HG03159 (cell line): ENCODE measurements at regions not wholly inside any gene's neighbourhood (a gene's known extent, or its start where the extent isn't known, plus 50 kb on each side); places are given as distances from the start of the nearest gene placed in this dataset.

ENCODE experiments used
- ATAC-seq: cut with Tn5 transposase; IDR thresholded peaks from one replicate; pipeline ENCODE4 v1.9.1; 2021; ENCODE audit warnings: mild to moderate bottlenecking, moderate library complexity; ENCODE audit not compliant: unreplicated experiment

- no peak for ATAC-seq
These were observed 280.9 kb upstream of the FANCL start for GRCh38 chr2:58521803-58522554.

GRCh38 chr2:58520903-58521302, 279.8 kb upstream of the FANCL start:
- no peak for ATAC-seq

- ATAC-seq = no peak
These were observed 276.8 kb upstream of the FANCL start for GRCh38 chr2:58517881-58518280.

GRCh38 chr2:58516695-58517094, 275.6 kb upstream of the FANCL start:
- no peak for ATAC-seq

GRCh38 chr2:58515827-58516573, 274.9 kb upstream of the FANCL start:
- ATAC-seq = no peak

GRCh38 chr2:58514252-58514651, 273.1 kb upstream of the FANCL start:
- ATAC-seq = peak; percentile 55

- no peak for ATAC-seq
These were observed 271.8 kb upstream of the FANCL start for GRCh38 chr2:58512878-58513277.

GRCh38 chr2:58508006-58508405, 266.9 kb upstream of the FANCL start:
- no peak for ATAC-seq

GRCh38 chr2:58503918-58504317, 262.8 kb upstream of the FANCL start:
- ATAC-seq = no peak

- ATAC-seq = no peak
These were observed 261.8 kb upstream of the FANCL start for GRCh38 chr2:58502931-58503330.

- no peak for ATAC-seq
These were observed 260.4 kb upstream of the FANCL start for GRCh38 chr2:58501371-58502160.

- no peak for ATAC-seq
These were observed 256.0 kb upstream of the FANCL start for GRCh38 chr2:58497168-58497567.

GRCh38 chr2:58495806-58496205, 254.7 kb upstream of the FANCL start:
- ATAC-seq = no peak

- ATAC-seq = no peak
These were observed 253.0 kb upstream of the FANCL start for GRCh38 chr2:58494071-58494501.

GRCh38 chr2:58484629-58485028, 243.5 kb upstream of the FANCL start:
- ATAC-seq = no peak

GRCh38 chr2:58484221-58484620, 243.1 kb upstream of the FANCL start:
- no peak for ATAC-seq

- no peak for ATAC-seq
These were observed 242.2 kb upstream of the FANCL start for GRCh38 chr2:58483307-58483706.

- no peak for ATAC-seq
These were observed 240.5 kb upstream of the FANCL start for GRCh38 chr2:58481670-58482069.

GRCh38 chr2:58480141-58480540, 239.0 kb upstream of the FANCL start:
- no peak for ATAC-seq

- no peak for ATAC-seq
These were observed 238.5 kb upstream of the FANCL start for GRCh38 chr2:58479535-58480140.

GRCh38 chr2:58476556-58476955, 235.4 kb upstream of the FANCL start:
- no peak for ATAC-seq
